RWPE1 (cell line): ENCODE measurements at regions not wholly inside any gene's neighbourhood (a gene's known extent, or its start where the extent isn't known, plus 50 kb on each side); places are given as distances from the start of the nearest gene placed in this dataset.

Source experiments
- CTCF ChIA-PET: fragments of 350-600 bp; sonication (Branson Sonifier 250); formaldehyde crosslinking; extraction: SDS; loops from one replicate; lab custom pipeline; 2021; lab: Yijun Ruan, JAX
- POLR2A ChIA-PET: fragments of 400-600 bp; formaldehyde crosslinking; extraction: SDS; loops from one replicate; lab custom pipeline; 2020; ENCODE audit warnings: antibody characterized with exemption; ENCODE audit not compliant: low non-redundant PET; lab: Yijun Ruan, JAX
- DNase-seq: peaks from one replicate; pipeline ENCODE4 v3.0.0; 2012; ENCODE audit warnings: low spot score
- H3K27ac ChIP-seq: fragments of 450-650 bp; 2 replicates; pipeline ENCODE4 v1.5.1; 2017
- TF ChIP-seq, protein P1 (sequence below): fragments of 450-650 bp; conservative IDR thresholded peaks from 2 replicates; pipeline ENCODE4 v1.5.1; 2017; ENCODE audit warnings: low read depth, mild to moderate bottlenecking

DNA sequence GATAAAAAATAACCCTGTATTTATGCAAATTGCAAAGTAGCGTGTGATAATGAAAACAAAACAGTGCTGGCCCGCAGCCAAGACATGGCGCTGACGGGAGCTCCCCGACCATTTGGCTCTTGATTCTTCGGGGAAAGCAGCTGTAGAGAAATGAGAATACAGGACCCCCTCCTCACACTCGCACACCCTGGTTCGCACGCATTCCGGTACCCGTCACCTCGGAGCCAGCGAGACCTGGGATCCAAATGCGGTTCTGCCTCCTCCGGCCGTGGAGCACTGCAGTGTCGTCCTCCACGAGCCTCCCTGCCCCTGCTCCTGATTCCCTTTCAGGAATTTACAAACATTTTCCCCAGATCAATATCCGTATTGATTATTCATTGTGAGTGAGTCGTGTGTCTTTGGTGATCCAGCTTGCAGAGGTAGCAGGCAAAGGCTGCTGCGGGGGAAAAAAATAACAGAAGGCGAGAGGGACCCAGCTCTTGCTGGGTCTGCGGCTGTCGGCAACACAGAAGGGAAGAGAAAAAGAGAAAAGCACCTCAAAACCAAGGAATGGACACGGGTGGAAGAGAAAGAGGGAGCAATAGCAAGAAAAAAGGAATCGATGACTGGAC, 184.1 kb upstream of the ZFHX3 start:
- TF ChIP-seq, protein P1, sequence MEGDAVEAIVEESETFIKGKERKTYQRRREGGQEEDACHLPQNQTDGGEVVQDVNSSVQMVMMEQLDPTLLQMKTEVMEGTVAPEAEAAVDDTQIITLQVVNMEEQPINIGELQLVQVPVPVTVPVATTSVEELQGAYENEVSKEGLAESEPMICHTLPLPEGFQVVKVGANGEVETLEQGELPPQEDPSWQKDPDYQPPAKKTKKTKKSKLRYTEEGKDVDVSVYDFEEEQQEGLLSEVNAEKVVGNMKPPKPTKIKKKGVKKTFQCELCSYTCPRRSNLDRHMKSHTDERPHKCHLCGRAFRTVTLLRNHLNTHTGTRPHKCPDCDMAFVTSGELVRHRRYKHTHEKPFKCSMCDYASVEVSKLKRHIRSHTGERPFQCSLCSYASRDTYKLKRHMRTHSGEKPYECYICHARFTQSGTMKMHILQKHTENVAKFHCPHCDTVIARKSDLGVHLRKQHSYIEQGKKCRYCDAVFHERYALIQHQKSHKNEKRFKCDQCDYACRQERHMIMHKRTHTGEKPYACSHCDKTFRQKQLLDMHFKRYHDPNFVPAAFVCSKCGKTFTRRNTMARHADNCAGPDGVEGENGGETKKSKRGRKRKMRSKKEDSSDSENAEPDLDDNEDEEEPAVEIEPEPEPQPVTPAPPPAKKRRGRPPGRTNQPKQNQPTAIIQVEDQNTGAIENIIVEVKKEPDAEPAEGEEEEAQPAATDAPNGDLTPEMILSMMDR: no peak
- no peak for DNase-seq
- POLR2A ChIA-PET: no interaction called here
- CTCF ChIA-PET: no interaction called here
- H3K27ac ChIP-seq: no peak overlapping the region

DNA sequence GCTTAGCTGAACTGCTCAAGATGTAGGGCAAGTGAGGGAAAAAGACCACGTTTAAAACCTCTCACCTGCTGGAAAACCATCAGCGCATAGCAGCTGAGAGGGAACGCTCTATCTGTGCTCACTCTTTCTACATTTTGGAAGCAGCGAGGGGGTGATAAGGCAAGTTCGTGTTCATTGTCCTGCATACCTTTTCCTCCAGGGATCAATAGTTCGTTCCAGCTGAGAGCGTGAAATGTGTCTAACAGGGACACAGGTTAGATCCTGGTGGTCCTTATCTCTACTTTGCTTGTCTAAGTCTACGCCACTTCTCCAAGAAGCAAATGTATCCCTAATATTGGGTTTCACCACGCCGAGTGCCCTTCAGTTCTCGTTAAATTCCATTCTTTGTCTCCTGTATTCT, 183.5 kb upstream of the ZFHX3 start:
- ChIA-PET POLR2A (no interaction called here), CTCF (no interaction called here)
- TF ChIP-seq, protein P1: no peak
- H3K27ac ChIP-seq: no peak overlapping the region
- DNase-seq: no peak

DNA sequence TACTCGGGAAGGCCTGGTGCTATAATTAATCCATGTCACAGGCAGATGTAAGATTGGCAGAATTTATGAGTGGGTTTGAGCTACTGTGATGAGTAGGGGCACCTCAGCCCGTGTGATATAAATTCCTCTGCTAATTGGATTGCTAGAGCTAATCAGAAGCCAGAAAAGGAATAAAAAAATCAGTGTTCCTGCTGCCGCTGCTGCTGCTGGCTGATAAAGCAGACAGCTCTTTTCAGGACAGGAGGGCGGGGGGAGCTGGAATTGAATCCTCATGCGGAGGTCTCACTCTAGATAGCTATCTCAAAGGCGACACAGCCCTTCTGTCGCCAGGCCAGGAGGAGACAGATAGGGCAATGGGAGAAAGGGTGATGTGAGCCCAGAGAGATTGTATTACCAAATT, 182.7 kb upstream of the ZFHX3 start:
- TF ChIP-seq, protein P1: no peak
- CTCF ChIA-PET: interaction anchor here (0.6 kb wide), 2 partner anchors 9 to 1045 kb away, joined by 4 read pairs; no protein-coding TSS in a partner anchor

DNA sequence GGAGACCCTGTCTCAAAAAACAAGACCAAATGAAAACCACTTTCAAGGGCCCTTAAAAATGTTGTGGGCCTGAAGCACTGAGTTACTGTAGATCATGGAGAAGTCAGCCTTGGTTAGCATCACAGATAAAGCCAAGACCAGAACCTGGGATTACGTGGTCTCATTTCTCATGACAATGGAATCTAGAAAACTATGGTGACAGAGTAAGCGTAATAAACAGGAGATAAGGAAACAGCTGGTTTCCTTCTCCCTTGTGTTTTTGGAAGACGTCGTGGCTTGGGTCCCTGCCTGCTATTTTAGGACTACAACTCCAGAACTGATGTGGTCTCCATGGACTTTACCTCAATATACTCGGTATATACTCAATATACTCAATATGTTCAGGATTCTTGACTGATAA, 180.7 kb upstream of the ZFHX3 start:
- CTCF ChIA-PET: interaction anchor here (0.5 to 0.7 kb wide), 2 partner anchors 12 to 922 kb away, joined by 3 read pairs; no protein-coding TSS in a partner anchor
- TF ChIP-seq, protein P1: no peak
- no peak overlapping the region for H3K27ac ChIP-seq
- POLR2A ChIA-PET: no interaction called here
- no peak for DNase-seq

More for the DNA sequence above, 182.7 kb upstream of the ZFHX3 start:
- H3K27ac ChIP-seq: no peak overlapping the region
- DNase-seq: no peak
- POLR2A ChIA-PET: no interaction called here

DNA sequence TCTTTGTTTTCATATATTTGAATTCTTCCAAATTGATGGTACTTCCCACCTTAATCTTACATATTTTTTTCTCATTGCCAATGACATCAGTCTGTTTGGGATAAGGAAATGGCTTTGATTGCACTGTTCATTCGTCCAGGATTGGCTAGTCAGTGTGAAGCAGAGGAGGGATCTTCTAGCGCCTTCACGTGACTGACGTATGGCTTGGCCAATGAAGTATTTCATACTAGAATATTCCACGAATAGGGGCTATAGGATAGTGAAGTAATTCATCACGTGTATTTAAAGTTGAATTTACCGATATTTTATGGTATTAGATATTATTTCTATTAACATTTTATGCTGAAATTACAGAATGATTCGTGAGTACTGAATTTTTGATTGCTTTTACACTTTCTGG, 178.7 kb upstream of the ZFHX3 start:
- DNase-seq: no peak
- ChIA-PET CTCF (interaction anchor here (0.6 kb wide), 1 partner anchor 35 kb away, joined by 4 read pairs; no protein-coding TSS in a partner anchor), POLR2A (no interaction called here)
- TF ChIP-seq, protein P1: no peak
- no peak overlapping the region for H3K27ac ChIP-seq

DNA sequence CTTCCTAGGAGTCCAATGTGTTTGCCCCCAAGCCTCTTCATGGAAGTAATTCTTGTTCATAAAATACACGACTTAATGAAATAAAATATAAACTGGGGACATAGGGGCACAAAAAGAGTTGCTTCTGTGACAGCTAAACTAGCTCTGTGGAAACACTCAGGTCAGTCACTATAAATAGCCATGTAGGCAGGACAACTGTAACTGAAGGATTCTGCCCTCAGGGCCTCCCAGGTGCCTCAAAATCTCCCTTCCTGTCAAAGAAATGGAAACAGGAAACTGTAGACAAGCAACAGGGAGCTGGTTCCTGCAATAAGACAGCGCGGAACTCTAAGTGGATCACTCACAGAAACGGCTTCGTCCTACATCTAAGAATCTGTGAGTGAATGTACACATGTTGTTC, 178.1 kb upstream of the ZFHX3 start:
- no peak overlapping the region for H3K27ac ChIP-seq
- CTCF ChIA-PET: no interaction called here
- TF ChIP-seq, protein P1: no peak
- POLR2A ChIA-PET: no interaction called here
- no peak for DNase-seq
